GM04504 (cell line): ENCODE measurements at regions not wholly inside any gene's neighbourhood (a gene's known extent, or its start where the extent isn't known, plus 50 kb on each side); places are given as distances from the start of the nearest gene placed in this dataset.
"Not testable (repeated sequence)": the region's sequence is repeated elsewhere in the genome, so short reads cannot be mapped to it uniquely, and the experiment has no call there.

ENCODE experiments used
- DNase-seq: peaks from one replicate; pipeline ENCODE4 v3.0.0-alpha.2; 2012; ENCODE audit warnings: low read depth

GRCh38 chr9:115880221-115880885 lies 273.2 kb upstream of the PAPPA start:
- DNase-seq, result no peak

- DNase-seq, result peak; percentile 64
These were observed 270.7 kb upstream of the PAPPA start for GRCh38 chr9:115882911-115883310.

- no peak for DNase-seq
These were observed 269.9 kb upstream of the PAPPA start for GRCh38 chr9:115883467-115884329.

GRCh38 chr9:115884846-115885245 lies 268.7 kb upstream of the PAPPA start:
- DNase-seq, result no peak

- no peak for DNase-seq
These were observed 265.5 kb upstream of the PAPPA start for GRCh38 chr9:115888131-115888530.

- DNase-seq, result peak; percentile 75
These were observed 261.7 kb upstream of the PAPPA start for GRCh38 chr9:115891929-115892328.

GRCh38 chr9:115898478-115898877 lies 255.1 kb upstream of the PAPPA start:
- not testable (repeated sequence) for DNase-seq

GRCh38 chr9:115900698-115901097 lies 252.9 kb upstream of the PAPPA start:
- no peak for DNase-seq

GRCh38 chr9:115910959-115911358 lies 242.6 kb upstream of the PAPPA start:
- DNase-seq, result no peak

GRCh38 chr9:115912086-115912485 lies 241.5 kb upstream of the PAPPA start:
- DNase-seq, result no peak

GRCh38 chr9:115913696-115914095 lies 239.9 kb upstream of the PAPPA start:
- no peak for DNase-seq

GRCh38 chr9:115914291-115914690 lies 239.3 kb upstream of the PAPPA start:
- DNase-seq, result no peak

- peak; percentile 63 for DNase-seq
These were observed 232.3 kb upstream of the PAPPA start for GRCh38 chr9:115921301-115921700.

GRCh38 chr9:115922444-115922843 lies 231.1 kb upstream of the PAPPA start:
- no peak for DNase-seq

- DNase-seq, result no peak
These were observed 230.2 kb upstream of the PAPPA start for GRCh38 chr9:115923410-115923809.

GRCh38 chr9:115923903-115924668 lies 229.5 kb upstream of the PAPPA start:
- DNase-seq, result peak; percentile 51

- DNase-seq, result no peak
These were observed 229.0 kb upstream of the PAPPA start for GRCh38 chr9:115924669-115924987.

- no peak for DNase-seq
These were observed 228.2 kb upstream of the PAPPA start for GRCh38 chr9:115925424-115925823.

GRCh38 chr9:115930472-115930871 lies 223.1 kb upstream of the PAPPA start:
- DNase-seq, result no peak

GRCh38 chr9:115938479-115938878 lies 215.1 kb upstream of the PAPPA start:
- no peak for DNase-seq

GRCh38 chr9:115939065-115939765 lies 214.4 kb upstream of the PAPPA start:
- no peak for DNase-seq
